H1 (cell line): ENCODE measurements at regions not wholly inside any gene's neighbourhood (a gene's known extent, or its start where the extent isn't known, plus 50 kb on each side); places are given as distances from the start of the nearest gene placed in this dataset.

ENCODE experiments used
- EGR1 ChIP-seq: IDR thresholded peaks from 2 replicates; pipeline ENCODE4 v1.6.1; 2011; ENCODE audit warnings: low read depth, low read length, borderline replicate concordance
- TF ChIP-seq, protein P1 (sequence below): IDR thresholded peaks from 2 replicates; pipeline ENCODE4 v1.6.1; 2012; ENCODE audit warnings: inconsistent platforms

DNA sequence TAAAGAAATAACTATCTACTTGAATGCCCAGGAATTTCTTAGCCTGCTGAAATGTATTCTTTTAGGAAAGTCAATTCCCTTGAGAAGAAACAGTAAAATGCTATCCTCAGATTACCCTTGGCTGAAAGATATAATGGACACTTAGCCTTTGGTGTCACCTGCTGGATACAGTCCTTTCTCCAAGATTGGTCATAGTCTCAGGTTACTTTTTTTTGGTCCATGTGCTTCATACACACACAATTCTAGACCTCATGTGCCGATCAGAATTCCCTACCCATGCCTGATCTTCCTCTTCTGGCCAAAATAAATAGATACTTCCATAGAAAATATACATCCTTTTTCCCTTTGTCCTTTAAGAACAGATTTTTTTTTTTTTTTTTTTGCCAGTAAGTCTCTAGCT lies 218.9 kb upstream of the PHYHIPL start (continued):
- TF ChIP-seq, protein P1, sequence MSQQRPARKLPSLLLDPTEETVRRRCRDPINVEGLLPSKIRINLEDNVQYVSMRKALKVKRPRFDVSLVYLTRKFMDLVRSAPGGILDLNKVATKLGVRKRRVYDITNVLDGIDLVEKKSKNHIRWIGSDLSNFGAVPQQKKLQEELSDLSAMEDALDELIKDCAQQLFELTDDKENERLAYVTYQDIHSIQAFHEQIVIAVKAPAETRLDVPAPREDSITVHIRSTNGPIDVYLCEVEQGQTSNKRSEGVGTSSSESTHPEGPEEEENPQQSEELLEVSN = no peak
- TF ChIP-seq EGR1 = no peak
